BJ (cell line): ENCODE measurements at regions not wholly inside any gene's neighbourhood (a gene's known extent, or its start where the extent isn't known, plus 50 kb on each side); places are given as distances from the start of the nearest gene placed in this dataset.

Source experiments
- CTCF ChIA-PET: fragments of 350-600 bp; formaldehyde crosslinking; extraction: SDS; loops from one replicate; lab custom pipeline; 2021; ENCODE audit warnings: antibody characterized with exemption, inconsistent platforms; lab: Yijun Ruan, JAX
- POLR2A ChIA-PET: fragments of 300-600 bp; sonication (Branson Sonifier 250); formaldehyde crosslinking; extraction: SDS; loops from one replicate; lab custom pipeline; 2021; ENCODE audit warnings: antibody characterized with exemption; lab: Charles Lee
- DNase-seq: peaks from one replicate; pipeline ENCODE4 v3.0.0-alpha.2; 2011; ENCODE audit warnings: low read depth
- H3K27me3 ChIP-seq: 2 replicates; pipeline ENCODE4 v1.6.0; 2011; ENCODE audit warnings: low read length; ENCODE audit not compliant: control insufficient read depth, insufficient read depth
- H3K36me3 ChIP-seq: 2 replicates; pipeline ENCODE4 v1.5.1; 2011; ENCODE audit warnings: low read length; ENCODE audit not compliant: control insufficient read depth, insufficient read depth
- H3K4me3 ChIP-seq: 2 replicates; pipeline ENCODE4 v1.5.1; 2011; ENCODE audit warnings: low read depth, mild to moderate bottlenecking, control low read depth, low read length
- TF ChIP-seq, protein P1 (sequence below): IDR thresholded peaks from 2 replicates; pipeline ENCODE4 v1.5.1; 2011; ENCODE audit warnings: low read depth, mild to moderate bottlenecking, control low read depth, inconsistent platforms, low read length, moderate library complexity; ENCODE audit not compliant: insufficient read depth

DNA sequence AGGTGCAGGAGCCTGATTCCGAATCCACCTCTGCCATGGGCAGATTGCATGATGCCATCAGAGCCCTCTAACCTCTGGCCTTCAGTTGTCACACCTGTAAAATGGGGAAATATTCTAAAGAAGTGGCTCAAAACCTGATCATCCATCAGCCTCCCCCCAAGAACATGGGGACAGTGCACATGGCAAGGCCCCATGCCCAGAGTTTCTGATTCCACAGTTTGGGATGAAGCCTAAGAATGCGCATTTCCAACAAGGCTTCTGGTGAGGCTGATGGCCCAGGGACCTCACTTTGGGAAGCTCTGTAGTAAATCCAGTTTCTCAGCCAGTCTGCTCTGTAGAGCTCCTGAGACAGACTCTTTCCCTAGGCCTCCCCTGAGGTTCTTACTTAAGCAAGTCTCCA lies 119.9 kb upstream of the CD93 start:
- CTCF ChIA-PET: no interaction called here
- H3K4me3 ChIP-seq: no peak overlapping the region
- peaks cover 8% of the 10 kb centered on the region for H3K27me3 ChIP-seq
- TF ChIP-seq, protein P1, sequence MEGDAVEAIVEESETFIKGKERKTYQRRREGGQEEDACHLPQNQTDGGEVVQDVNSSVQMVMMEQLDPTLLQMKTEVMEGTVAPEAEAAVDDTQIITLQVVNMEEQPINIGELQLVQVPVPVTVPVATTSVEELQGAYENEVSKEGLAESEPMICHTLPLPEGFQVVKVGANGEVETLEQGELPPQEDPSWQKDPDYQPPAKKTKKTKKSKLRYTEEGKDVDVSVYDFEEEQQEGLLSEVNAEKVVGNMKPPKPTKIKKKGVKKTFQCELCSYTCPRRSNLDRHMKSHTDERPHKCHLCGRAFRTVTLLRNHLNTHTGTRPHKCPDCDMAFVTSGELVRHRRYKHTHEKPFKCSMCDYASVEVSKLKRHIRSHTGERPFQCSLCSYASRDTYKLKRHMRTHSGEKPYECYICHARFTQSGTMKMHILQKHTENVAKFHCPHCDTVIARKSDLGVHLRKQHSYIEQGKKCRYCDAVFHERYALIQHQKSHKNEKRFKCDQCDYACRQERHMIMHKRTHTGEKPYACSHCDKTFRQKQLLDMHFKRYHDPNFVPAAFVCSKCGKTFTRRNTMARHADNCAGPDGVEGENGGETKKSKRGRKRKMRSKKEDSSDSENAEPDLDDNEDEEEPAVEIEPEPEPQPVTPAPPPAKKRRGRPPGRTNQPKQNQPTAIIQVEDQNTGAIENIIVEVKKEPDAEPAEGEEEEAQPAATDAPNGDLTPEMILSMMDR: no peak
- POLR2A ChIA-PET: no interaction called here
- DNase-seq: no peak
- no peaks in the 10 kb centered on the region for H3K36me3 ChIP-seq

DNA sequence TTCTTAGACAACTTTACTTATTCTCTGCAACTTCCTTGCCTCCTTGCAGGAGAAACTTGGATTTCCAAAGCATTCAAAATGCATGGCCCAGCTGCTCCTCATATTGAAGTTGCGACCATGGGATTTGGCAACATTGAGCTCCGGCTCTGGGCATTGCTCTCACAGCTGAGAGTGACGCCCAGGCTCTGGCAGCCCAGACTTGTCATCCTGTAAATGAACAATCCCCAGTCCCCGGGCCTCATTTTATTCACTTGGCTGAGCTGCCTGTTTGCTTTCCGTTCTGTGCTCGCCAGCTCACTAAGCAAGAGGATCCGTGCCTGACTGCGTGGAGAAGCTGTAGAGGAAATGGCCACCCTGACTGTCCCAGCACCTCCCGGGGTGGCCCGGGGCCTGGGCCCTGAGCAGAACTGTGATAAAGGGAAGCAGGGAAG lies 119.5 kb upstream of the CD93 start:
- TF ChIP-seq, protein P1: no peak
- POLR2A ChIA-PET: no interaction called here
- no peak for DNase-seq
- H3K27me3 ChIP-seq: peaks cover 8% of the 10 kb centered on the region
- CTCF ChIA-PET: no interaction called here
- H3K36me3 ChIP-seq: no peaks in the 10 kb centered on the region
- H3K4me3 ChIP-seq: no peak overlapping the region

DNA sequence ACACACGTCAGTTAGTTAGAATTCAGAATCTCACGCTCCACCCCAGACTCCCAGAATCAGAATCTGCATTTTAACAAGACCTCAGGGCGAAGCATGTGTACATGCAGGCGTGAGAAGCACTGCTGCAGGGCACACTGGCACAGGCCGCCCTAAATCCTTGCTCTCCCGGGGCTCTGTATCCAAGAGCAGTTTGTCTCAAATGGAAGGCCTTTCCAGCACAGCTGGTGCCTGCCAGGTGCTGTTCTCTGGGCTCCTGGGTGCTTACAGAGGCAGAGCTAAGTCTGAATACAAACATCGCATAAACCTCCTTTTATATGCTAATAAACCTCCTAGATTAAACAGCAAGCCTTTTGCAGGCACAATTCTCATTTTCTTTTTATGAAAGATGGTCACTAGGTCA lies 119.1 kb upstream of the CD93 start:
- CTCF ChIA-PET: no interaction called here
- TF ChIP-seq, protein P1: no peak
- POLR2A ChIA-PET: no interaction called here

DNA sequence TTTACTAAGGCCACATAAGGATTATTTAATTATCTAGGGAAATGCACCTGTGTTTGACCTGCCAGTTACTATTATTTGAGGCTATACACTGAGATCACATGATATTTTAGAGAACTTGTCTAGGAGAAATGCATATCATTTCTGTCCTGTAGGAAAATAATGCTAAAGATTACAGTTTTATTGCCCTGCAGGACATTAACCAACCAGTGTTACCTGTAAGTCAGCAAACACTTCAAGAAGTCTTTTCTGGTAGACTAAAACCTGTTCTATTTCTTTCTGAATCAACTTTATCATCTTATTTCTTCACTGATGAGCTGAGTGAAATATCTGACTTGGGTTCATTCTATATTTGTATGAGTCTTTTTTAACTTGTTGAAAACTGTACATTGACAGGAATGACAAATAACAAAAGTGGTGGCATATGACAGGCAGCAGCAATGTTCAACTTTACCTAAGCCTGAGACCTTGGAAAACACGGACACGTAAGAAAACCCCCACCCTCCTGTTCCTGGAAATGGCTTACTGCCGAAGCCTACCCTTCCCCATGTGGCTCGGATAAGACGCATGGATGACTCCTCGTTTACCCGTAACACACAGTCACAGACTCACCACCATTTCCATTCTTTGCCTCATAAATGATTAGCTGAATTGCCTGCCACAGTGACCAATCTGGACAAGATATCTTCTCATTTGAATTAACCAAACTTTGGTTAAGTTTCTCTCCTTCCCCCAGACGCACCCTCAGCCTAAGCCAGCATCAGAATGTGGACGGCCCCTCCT lies 118.0 kb upstream of the CD93 start:
- peaks cover 8% of the 10 kb centered on the region for H3K27me3 ChIP-seq
- ChIA-PET POLR2A (no interaction called here), CTCF (no interaction called here)

More for the DNA sequence above, 119.1 kb upstream of the CD93 start:
- Histone ChIP-seq H3K4me3 (no peak overlapping the region), H3K36me3 (no peaks in the 10 kb centered on the region), H3K27me3 (peaks cover 8% of the 10 kb centered on the region)
- no peak for DNase-seq

DNA sequence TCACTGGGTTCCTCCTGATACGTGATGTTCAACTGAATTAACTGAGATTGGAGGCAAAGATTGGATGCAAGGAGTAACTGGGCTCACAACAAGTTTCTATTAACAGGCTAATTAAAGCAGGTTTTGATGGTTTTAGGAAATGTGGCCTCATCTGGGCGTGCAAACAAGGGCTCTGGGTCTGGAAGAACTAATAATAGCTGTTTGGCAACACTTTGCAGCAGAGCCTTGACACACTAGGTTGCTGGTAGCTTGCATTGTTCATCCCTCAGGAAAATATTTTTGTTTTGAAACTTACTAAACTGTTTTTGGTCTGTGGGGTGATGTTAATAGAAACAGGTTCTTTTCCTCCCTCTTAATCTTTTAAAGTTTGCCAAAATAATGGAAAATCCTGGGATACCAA lies 117.2 kb upstream of the CD93 start:
- Histone ChIP-seq H3K4me3 (no peak overlapping the region), H3K36me3 (no peaks in the 10 kb centered on the region), H3K27me3 (peaks cover 8% of the 10 kb centered on the region)
- DNase-seq: no peak
- CTCF ChIA-PET: interaction anchor here (0.9 kb wide), 1 partner anchor 66 kb away, joined by 3 read pairs; no protein-coding TSS in a partner anchor
- TF ChIP-seq, protein P1: no peak
- POLR2A ChIA-PET: no interaction called here

More for the DNA sequence above, 118.0 kb upstream of the CD93 start:
- Histone ChIP-seq H3K4me3 (no peak overlapping the region), H3K36me3 (no peaks in the 10 kb centered on the region)
- TF ChIP-seq, protein P1: no peak
- DNase-seq: no peak
